Neural progenitor cell (in vitro differentiated cells): ENCODE measurements at regions not wholly inside any gene's neighbourhood (a gene's known extent, or its start where the extent isn't known, plus 50 kb on each side); places are given as distances from the start of the nearest gene placed in this dataset.
A peak's percentile ranks its signal among the peaks of the same experiment; 100 is the strongest.

Experiments
- DNase-seq: peaks from one replicate; pipeline ENCODE4 v3.0.0-alpha.2; 2016; ENCODE audit warnings: low spot score
- H2AFZ ChIP-seq: fragments of 200-600 bp; sonication (generic); replicated peaks from 2 replicates; pipeline ENCODE4 v1.6.1; 2016; ENCODE audit warnings: antibody characterized with exemption
- H3F3A ChIP-seq: fragments of 200-600 bp; sonication (generic); 2 replicates; pipeline ENCODE4 v1.6.1; 2016; ENCODE audit warnings: antibody characterized with exemption, low read depth
- H3K27ac ChIP-seq: fragments of 200-600 bp; sonication (generic); 2 replicates; pipeline ENCODE4 v1.5.1; 2016; ENCODE audit warnings: mild to moderate bottlenecking
- H3K27me3 ChIP-seq: fragments of 200-600 bp; sonication (generic); 2 replicates; pipeline ENCODE4 v1.6.1; 2016; ENCODE audit warnings: mild to moderate bottlenecking, moderate library complexity
- H3K36me3 ChIP-seq: fragments of 200-600 bp; sonication (generic); 2 replicates; pipeline ENCODE4 v1.5.1; 2016
- H3K4me1 ChIP-seq: fragments of 200-600 bp; sonication (generic); 2 replicates; pipeline ENCODE4 v1.6.1; 2016; ENCODE audit warnings: mixed run types
- H3K4me2 ChIP-seq: fragments of 200-600 bp; sonication (generic); 2 replicates; pipeline ENCODE4 v1.6.1; 2016
- H3K4me3 ChIP-seq: fragments of 200-600 bp; sonication (generic); 2 replicates; pipeline ENCODE4 v1.5.1; 2016
- H3K79me2 ChIP-seq: fragments of 200-600 bp; sonication (generic); 2 replicates; pipeline ENCODE4 v1.6.1; 2016; ENCODE audit warnings: low read depth
- H3K9ac ChIP-seq: fragments of 200-600 bp; sonication (generic); 2 replicates; pipeline ENCODE4 v1.6.1; 2016
- H3K9me3 ChIP-seq: fragments of 200-600 bp; sonication (generic); 2 replicates; pipeline ENCODE4 v1.5.1; 2016; ENCODE audit warnings: low read depth
- H4K20me1 ChIP-seq: fragments of 200-600 bp; sonication (generic); 2 replicates; pipeline ENCODE4 v1.6.1; 2016; ENCODE audit warnings: low read depth
- H3K27ac Mint-ChIP-seq: 3 replicates; pipeline ENCODE4 v1.8.0; 2021; ENCODE audit warnings: mixed read lengths
- H3K27me3 Mint-ChIP-seq: 2 replicates; pipeline ENCODE4 v1.8.0; 2022; ENCODE audit warnings: low read depth, mild to moderate bottlenecking, inconsistent platforms, moderate library complexity, mixed read lengths; ENCODE audit not compliant: insufficient read depth
- H3K36me3 Mint-ChIP-seq: 3 replicates; pipeline ENCODE4 v1.8.0; 2021; ENCODE audit warnings: mixed read lengths
- H3K4me1 Mint-ChIP-seq: 3 replicates; pipeline ENCODE4 v1.8.0; 2021; ENCODE audit warnings: mixed read lengths
- H3K4me3 Mint-ChIP-seq: 3 replicates; pipeline ENCODE4 v1.8.0; 2021; ENCODE audit warnings: mild to moderate bottlenecking, moderate library complexity, mixed read lengths
- H3K9me3 Mint-ChIP-seq: 3 replicates; pipeline ENCODE4 v1.8.0; 2020; ENCODE audit warnings: mixed read lengths
- CTCF ChIP-seq: fragments of 200-600 bp; sonication (generic); IDR thresholded peaks from 2 replicates; pipeline ENCODE4 v1.5.1; 2017; ENCODE audit warnings: antibody characterized with exemption, mild to moderate bottlenecking
- EZH2 ChIP-seq: fragments of 200-600 bp; sonication (generic); IDR thresholded peaks from 2 replicates; pipeline ENCODE4 v1.6.1; 2017; ENCODE audit warnings: antibody characterized with exemption, mild to moderate bottlenecking, moderate library complexity
- EZH2phosphoT487 ChIP-seq: fragments of 200-600 bp; sonication (generic); IDR thresholded peaks from 2 replicates; pipeline ENCODE4 v1.6.1; 2017; ENCODE audit warnings: antibody characterized with exemption

- H3K36me3 ChIP-seq: no peaks in the 10 kb centered on the region
- no peaks in the 10 kb centered on the region for H3F3A ChIP-seq
- Mint-ChIP-seq H3K9me3 (no peaks in the 10 kb centered on the region), H3K36me3 (no peaks in the 10 kb centered on the region), H3K27ac (no peak overlapping the region), H3K4me1 (peaks cover 20% of the 10 kb centered on the region), H3K27me3 (peaks cover 4% of the 10 kb centered on the region), H3K4me3 (no peak overlapping the region)
- H4K20me1 ChIP-seq: no peaks in the 10 kb centered on the region
- H2AFZ ChIP-seq: no peak overlapping the region
- TF ChIP-seq CTCF (no peak), EZH2 (no peak), EZH2phosphoT487 (no peak)
- no peak overlapping the region for H3K9ac ChIP-seq
- no peaks in the 10 kb centered on the region for H3K4me1 ChIP-seq
- no peaks in the 10 kb centered on the region for H3K9me3 ChIP-seq
- no peaks in the 10 kb centered on the region for H3K79me2 ChIP-seq
- H3K27ac ChIP-seq: no peak overlapping the region
- no peak overlapping the region for H3K4me3 ChIP-seq
- H3K27me3 ChIP-seq: no peaks in the 10 kb centered on the region
- DNase-seq: no peak
- H3K4me2 ChIP-seq: no peak overlapping the region
Observed at GRCh38 chr3:115236496-115236895, 89.4 kb upstream of the ZBTB20 start.

GRCh38 chr3:115239717-115240116 is 92.6 kb upstream of the ZBTB20 start:
- H2AFZ ChIP-seq: no peak overlapping the region
- H3K36me3 Mint-ChIP-seq: no peaks in the 10 kb centered on the region
- H4K20me1 ChIP-seq: no peaks in the 10 kb centered on the region
- H3K9ac ChIP-seq: no peak overlapping the region
- no peaks in the 10 kb centered on the region for H3K36me3 ChIP-seq
- no peak for DNase-seq
- H3K27me3 ChIP-seq: no peaks in the 10 kb centered on the region
- no peak overlapping the region for H3K4me3 Mint-ChIP-seq
- H3K79me2 ChIP-seq: no peaks in the 10 kb centered on the region
- peaks cover 20% of the 10 kb centered on the region for H3K4me1 Mint-ChIP-seq
- H3K4me3 ChIP-seq: no peak overlapping the region
- H3K4me2 ChIP-seq: no peak overlapping the region
- no peaks in the 10 kb centered on the region for H3K4me1 ChIP-seq
- peaks cover 10% of the 10 kb centered on the region for H3K27me3 Mint-ChIP-seq
- H3K27ac ChIP-seq: no peak overlapping the region
- peak overlapping the region; percentile 95 for H3K27ac Mint-ChIP-seq
- H3K9me3 Mint-ChIP-seq: no peaks in the 10 kb centered on the region
- H3F3A ChIP-seq: no peaks in the 10 kb centered on the region
- TF ChIP-seq EZH2phosphoT487: no peak
- no peak for TF ChIP-seq CTCF
- TF ChIP-seq EZH2: no peak
- H3K9me3 ChIP-seq: no peaks in the 10 kb centered on the region

- no peaks in the 10 kb centered on the region for H3K36me3 ChIP-seq
- no peaks in the 10 kb centered on the region for H3K4me1 ChIP-seq
- Mint-ChIP-seq H3K27ac (no peak overlapping the region), H3K36me3 (no peaks in the 10 kb centered on the region), H3K4me1 (peaks cover 12% of the 10 kb centered on the region), H3K27me3 (peaks cover 6% of the 10 kb centered on the region), H3K9me3 (no peaks in the 10 kb centered on the region), H3K4me3 (no peak overlapping the region)
- no peaks in the 10 kb centered on the region for H3K9me3 ChIP-seq
- H3K9ac ChIP-seq: no peak overlapping the region
- H4K20me1 ChIP-seq: no peaks in the 10 kb centered on the region
- no peaks in the 10 kb centered on the region for H3K27me3 ChIP-seq
- H2AFZ ChIP-seq: no peak overlapping the region
- TF ChIP-seq CTCF: no peak
- TF ChIP-seq EZH2: no peak
- no peak for TF ChIP-seq EZH2phosphoT487
- H3K4me2 ChIP-seq: no peak overlapping the region
- DNase-seq: no peak
- H3K79me2 ChIP-seq: no peaks in the 10 kb centered on the region
- H3K4me3 ChIP-seq: no peak overlapping the region
- H3F3A ChIP-seq: no peaks in the 10 kb centered on the region
- H3K27ac ChIP-seq: no peak overlapping the region
Observed at GRCh38 chr3:115244350-115244749, 97.3 kb upstream of the ZBTB20 start.

- H3K4me1 Mint-ChIP-seq: peaks cover 3% of the 10 kb centered on the region
- no peak for TF ChIP-seq EZH2phosphoT487
- no peak for TF ChIP-seq EZH2
- H3K27me3 Mint-ChIP-seq: peaks cover 6% of the 10 kb centered on the region
Observed at GRCh38 chr3:115245438-115245837, 98.3 kb upstream of the ZBTB20 start.

More at GRCh38 chr3:115245438-115245837, 98.3 kb upstream of the ZBTB20 start:
- Mint-ChIP-seq H3K27ac (no peak overlapping the region), H3K4me3 (no peak overlapping the region), H3K9me3 (no peaks in the 10 kb centered on the region), H3K36me3 (no peaks in the 10 kb centered on the region)
- Histone ChIP-seq H3K9ac (no peak overlapping the region), H3K27me3 (no peaks in the 10 kb centered on the region), H3F3A (no peaks in the 10 kb centered on the region), H2AFZ (no peak overlapping the region), H3K79me2 (no peaks in the 10 kb centered on the region), H3K9me3 (no peaks in the 10 kb centered on the region), H3K4me3 (no peak overlapping the region), H3K4me2 (no peak overlapping the region), H3K4me1 (no peaks in the 10 kb centered on the region), H4K20me1 (no peaks in the 10 kb centered on the region), H3K36me3 (no peaks in the 10 kb centered on the region), H3K27ac (no peak overlapping the region)
- no peak for DNase-seq
